ENCODE measurements at regions not wholly inside any gene's neighbourhood (a gene's known extent, or its start where the extent isn't known, plus 50 kb on each side); places are given as distances from the start of the nearest gene placed in this dataset.

- Histone ChIP-seq H3K27me3 (ENCODE audit: control insufficient read depth, insufficient read depth, low read length) (no peaks in the 10 kb centered on the region), H3K9me3 (ENCODE audit: control insufficient read depth, insufficient read depth, low read length) (no peaks in the 10 kb centered on the region), H3K4me3 (ENCODE audit: low read depth, low read length) (no peak overlapping the region), H3K27ac (ENCODE audit: low read depth, low read length) (no peak overlapping the region)
- CTCF ChIA-PET, result no interaction called here
- POLR2A ChIA-PET, result no interaction called here
- no peak for TF ChIP-seq CTCF (IDR thresholded peaks at IDR 0.05; ENCODE audit: low read depth, low read length)
- DNase-seq (ENCODE audit: low read depth, low spot score), result no peak
Observed at GRCh38 chr4:19386786-19387185, 864.9 kb upstream of the SLIT2 start.

GRCh38 chr4:19382993-19383756, 868.5 kb upstream of the SLIT2 start:
- ChIA-PET CTCF (interaction anchor here (1.2 kb wide), 1 partner anchor 865 kb away, joined by 3 read pairs; no protein-coding TSS in a partner anchor), POLR2A (no interaction called here)
- no peak overlapping the region for H3K4me3 ChIP-seq (ENCODE audit: low read depth, low read length)
- H3K27ac ChIP-seq (ENCODE audit: low read depth, low read length), result no peak overlapping the region
- no peak for TF ChIP-seq CTCF (IDR thresholded peaks at IDR 0.05; ENCODE audit: low read depth, low read length)
- H3K27me3 ChIP-seq (ENCODE audit: control insufficient read depth, insufficient read depth, low read length), result no peaks in the 10 kb centered on the region
- H3K9me3 ChIP-seq (ENCODE audit: control insufficient read depth, insufficient read depth, low read length), result no peaks in the 10 kb centered on the region
- no peak for DNase-seq (ENCODE audit: low read depth, low spot score)

GRCh38 chr4:19381068-19381467, 870.6 kb upstream of the SLIT2 start:
- Histone ChIP-seq H3K9me3 (ENCODE audit: control insufficient read depth, insufficient read depth, low read length) (no peaks in the 10 kb centered on the region), H3K27ac (ENCODE audit: low read depth, low read length) (no peak overlapping the region), H3K4me3 (ENCODE audit: low read depth, low read length) (no peak overlapping the region), H3K27me3 (ENCODE audit: control insufficient read depth, insufficient read depth, low read length) (no peaks in the 10 kb centered on the region)
- no peak for TF ChIP-seq CTCF (IDR thresholded peaks at IDR 0.05; ENCODE audit: low read depth, low read length)
- ChIA-PET CTCF (no interaction called here), POLR2A (interaction anchor here (0.7 kb wide), 1 partner anchor 57 kb away, joined by 3 read pairs; no protein-coding TSS in a partner anchor)
- DNase-seq (ENCODE audit: low read depth, low spot score), result peak; percentile 57

- ChIA-PET POLR2A (no interaction called here), CTCF (no interaction called here)
- Histone ChIP-seq H3K27me3 (ENCODE audit: control insufficient read depth, insufficient read depth, low read length) (no peaks in the 10 kb centered on the region), H3K9me3 (ENCODE audit: control insufficient read depth, insufficient read depth, low read length) (no peaks in the 10 kb centered on the region), H3K4me3 (ENCODE audit: low read depth, low read length) (no peak overlapping the region), H3K27ac (ENCODE audit: low read depth, low read length) (no peak overlapping the region)
- no peak for TF ChIP-seq CTCF (IDR thresholded peaks at IDR 0.05; ENCODE audit: low read depth, low read length)
- DNase-seq (ENCODE audit: low read depth, low spot score), result no peak
Observed at GRCh38 chr4:19380600-19380999, 871.1 kb upstream of the SLIT2 start.

GRCh38 chr4:19379191-19379708, 872.5 kb upstream of the SLIT2 start:
- no peak overlapping the region for H3K4me3 ChIP-seq (ENCODE audit: low read depth, low read length)
- H3K27ac ChIP-seq (ENCODE audit: low read depth, low read length), result no peak overlapping the region
- no peaks in the 10 kb centered on the region for H3K27me3 ChIP-seq (ENCODE audit: control insufficient read depth, insufficient read depth, low read length)
- ChIA-PET CTCF (no interaction called here), POLR2A (no interaction called here)
- no peaks in the 10 kb centered on the region for H3K9me3 ChIP-seq (ENCODE audit: control insufficient read depth, insufficient read depth, low read length)
- no peak for DNase-seq (ENCODE audit: low read depth, low spot score)
- no peak for TF ChIP-seq CTCF (IDR thresholded peaks at IDR 0.05; ENCODE audit: low read depth, low read length)
